ENCODE measurements at regions not wholly inside any gene's neighbourhood (a gene's known extent, or its start where the extent isn't known, plus 50 kb on each side); places are given as distances from the start of the nearest gene placed in this dataset.

- no peak for DNase-seq (ENCODE audit: low read depth in 1 of 2, low spot score in 1 of 2)
These were observed 217.2 kb upstream of the PKDCC start for GRCh38 chr2:41830600-41830999.

GRCh38 chr2:41832218-41832617 lies 215.6 kb upstream of the PKDCC start:
- no peak for DNase-seq (ENCODE audit: low read depth in 1 of 2, low spot score in 1 of 2)

GRCh38 chr2:41835401-41835800 lies 212.4 kb upstream of the PKDCC start:
- DNase-seq (ENCODE audit: low read depth in 1 of 2, low spot score in 1 of 2), result no peak

GRCh38 chr2:41836948-41837347 lies 210.9 kb upstream of the PKDCC start:
- DNase-seq (ENCODE audit: low read depth in 1 of 2, low spot score in 1 of 2), result no peak

GRCh38 chr2:41837610-41838009 lies 210.2 kb upstream of the PKDCC start:
- DNase-seq (ENCODE audit: low read depth in 1 of 2, low spot score in 1 of 2), result no peak

GRCh38 chr2:41840702-41841551 lies 206.9 kb upstream of the PKDCC start:
- DNase-seq (ENCODE audit: low read depth in 1 of 2, low spot score in 1 of 2), result peak; percentile 90 to 96

- no peak for DNase-seq (ENCODE audit: low read depth in 1 of 2, low spot score in 1 of 2)
These were observed 200.9 kb upstream of the PKDCC start for GRCh38 chr2:41846962-41847361.

- DNase-seq (ENCODE audit: low read depth in 1 of 2, low spot score in 1 of 2), result no peak
These were observed 199.9 kb upstream of the PKDCC start for GRCh38 chr2:41847744-41848441.

- DNase-seq (ENCODE audit: low read depth in 1 of 2, low spot score in 1 of 2), result no peak
These were observed 196.3 kb upstream of the PKDCC start for GRCh38 chr2:41851554-41851953.

- no peak for DNase-seq (ENCODE audit: low read depth in 1 of 2, low spot score in 1 of 2)
These were observed 194.2 kb upstream of the PKDCC start for GRCh38 chr2:41853427-41854191.

GRCh38 chr2:41854227-41854626 lies 193.6 kb upstream of the PKDCC start:
- no peak for DNase-seq (ENCODE audit: low read depth in 1 of 2, low spot score in 1 of 2)

GRCh38 chr2:41856946-41857345 lies 190.9 kb upstream of the PKDCC start:
- DNase-seq (ENCODE audit: low read depth in 1 of 2, low spot score in 1 of 2), result no peak

GRCh38 chr2:41859615-41860514 lies 188.0 kb upstream of the PKDCC start:
- no peak for DNase-seq (ENCODE audit: low read depth in 1 of 2, low spot score in 1 of 2)

GRCh38 chr2:41863062-41863461 lies 184.8 kb upstream of the PKDCC start:
- DNase-seq (ENCODE audit: low read depth in 1 of 2, low spot score in 1 of 2), result no peak

- DNase-seq (ENCODE audit: low read depth in 1 of 2, low spot score in 1 of 2), result no peak
These were observed 182.6 kb upstream of the PKDCC start for GRCh38 chr2:41865263-41865662.

GRCh38 chr2:41867553-41867952 lies 180.3 kb upstream of the PKDCC start:
- no peak for DNase-seq (ENCODE audit: low read depth in 1 of 2, low spot score in 1 of 2)

- peak; percentile 39 to 58 for DNase-seq (ENCODE audit: low read depth in 1 of 2, low spot score in 1 of 2)
These were observed 178.1 kb upstream of the PKDCC start for GRCh38 chr2:41869542-41870264.

- no peak for DNase-seq (ENCODE audit: low read depth in 1 of 2, low spot score in 1 of 2)
These were observed 177.6 kb upstream of the PKDCC start for GRCh38 chr2:41870265-41870585.

GRCh38 chr2:41871080-41871479 lies 176.7 kb upstream of the PKDCC start:
- no peak for DNase-seq (ENCODE audit: low read depth in 1 of 2, low spot score in 1 of 2)

GRCh38 chr2:41872646-41873045 lies 175.2 kb upstream of the PKDCC start:
- DNase-seq (ENCODE audit: low read depth in 1 of 2, low spot score in 1 of 2), result no peak
